ENCODE measurements at regions not wholly inside any gene's neighbourhood (a gene's known extent, or its start where the extent isn't known, plus 50 kb on each side); places are given as distances from the start of the nearest gene placed in this dataset.

DNA sequence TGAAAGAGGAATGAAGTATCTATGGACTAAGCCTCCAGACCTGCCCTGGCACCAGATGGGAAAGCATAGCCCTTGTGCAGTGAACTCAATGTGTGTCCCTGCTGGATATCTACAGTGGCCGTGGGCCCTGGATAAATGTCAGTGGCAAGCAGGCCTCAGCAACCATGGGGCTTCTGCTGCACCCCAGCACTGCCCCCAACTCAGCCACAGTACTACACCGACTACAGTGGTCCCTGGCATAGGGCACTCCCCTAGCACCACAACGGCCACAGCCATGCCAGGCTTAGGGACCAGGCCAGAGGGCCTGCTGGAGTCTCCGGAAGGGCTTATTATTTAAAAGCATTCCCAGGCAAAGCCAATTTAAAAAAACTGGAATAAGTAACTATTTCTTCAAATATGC is 459.1 kb downstream of the SH2D1A start (continued):
- TF ChIP-seq NR2C2 (CRISPR knock-in tag; IDR thresholded peaks at IDR 0.05): no peak
- no peak for TF ChIP-seq NR2C2 (tag; IDR thresholded peaks at IDR 0.05)
- TF ChIP-seq NFYB (IDR thresholded peaks at IDR 0.05; ENCODE audit: extremely low read depth, insufficient read length): no peak

DNA sequence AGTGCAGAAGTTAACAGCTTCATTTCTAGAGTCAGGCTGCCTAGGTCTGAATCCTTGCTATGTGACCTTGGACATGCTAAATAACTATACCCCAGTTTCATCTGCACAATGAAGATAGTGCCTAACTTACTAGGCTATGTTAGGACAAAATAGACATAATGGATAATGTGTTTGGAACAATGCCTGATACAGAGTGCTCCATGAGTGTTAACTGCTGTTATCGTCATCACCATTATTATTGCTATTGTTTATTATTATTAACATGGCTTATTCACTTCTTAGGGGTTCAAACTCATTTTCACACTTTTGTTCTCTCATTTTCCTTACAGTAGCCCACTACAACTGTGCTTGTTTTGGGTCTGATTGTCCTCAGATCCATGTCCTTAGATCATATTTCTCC is 467.7 kb downstream of the SH2D1A start:
- H3K79me2 ChIP-seq (ENCODE audit: control insufficient read depth, insufficient read depth, low read length): no peaks in the 10 kb centered on the region
- WGBS (ENCODE audit: insufficient coverage, low coverage, missing lambda C conversion rate): 22% methylated on average over 1 of the region's 1 CpG
- H3K27ac ChIP-seq (ENCODE audit: extremely low read depth, low read depth, low read length): no peak overlapping the region
- no peaks in the 10 kb centered on the region for H4K20me1 ChIP-seq (replicated peaks; ENCODE audit: control insufficient read depth, insufficient read depth, low read length)
- no peaks in the 10 kb centered on the region for H3K36me3 ChIP-seq (ENCODE audit: control insufficient read depth, insufficient read depth, low read length)
- no peak overlapping the region for H3K9ac ChIP-seq (ENCODE audit: insufficient read depth in 1 of 2, low read depth in 2 of 2, low read length in 2 of 2)
- ChIA-PET POLR2A (interaction anchor here (0.5 kb wide), 1 partner anchor 20 kb away, joined by 3 read pairs; no protein-coding TSS in a partner anchor), CTCF (ENCODE audit: low intra/inter-chr PET ratio) (no interaction called here)
- H3K9me3 ChIP-seq (replicated peaks; ENCODE audit: control insufficient read depth, insufficient read depth, low read depth, low read length): no peaks in the 10 kb centered on the region
- ATAC-seq (peak; percentile 31; the same call in 1 of the 3 replicates), DNase-seq (ENCODE audit: extremely low read depth in 1 of 4, low spot score in 3 of 4) (no peak), FAIRE-seq (no peak)
- intact Hi-C loops (cut with micrococcal nuclease): no loop called here
- peaks cover 0 to 6% of the 10 kb centered on the region in 2 experiments; a peak in 2 of 5 replicates for H3K4me1 ChIP-seq (replicated peaks in 1 of 2; ENCODE audit: control insufficient read depth in 2 of 2, insufficient read depth in 2 of 2, low read length in 2 of 2)
- no TSS peak for BruUV-seq (replicated peaks)
- no peaks in the 10 kb centered on the region for H3K9me1 ChIP-seq (ENCODE audit: control insufficient read depth, insufficient read depth, low read length)
- no peak overlapping the region for H2AFZ ChIP-seq (ENCODE audit: low read depth, low read length)
- in situ Hi-C loops (cut with MboI): no loop called here
- H3K27me3 ChIP-seq (ENCODE audit: control insufficient read depth in 2 of 2, insufficient read depth in 2 of 2, low read length in 2 of 2): no peaks in the 10 kb centered on the region
- H3K4me3 ChIP-seq: no peak overlapping the region
- no peak overlapping the region for H3K4me2 ChIP-seq (ENCODE audit: insufficient read depth, low read length)
- no peak for TF ChIP-seq ZNF140 (CRISPR knock-in tag; IDR thresholded peaks at IDR 0.05)
- TF ChIP-seq, protein P1, sequence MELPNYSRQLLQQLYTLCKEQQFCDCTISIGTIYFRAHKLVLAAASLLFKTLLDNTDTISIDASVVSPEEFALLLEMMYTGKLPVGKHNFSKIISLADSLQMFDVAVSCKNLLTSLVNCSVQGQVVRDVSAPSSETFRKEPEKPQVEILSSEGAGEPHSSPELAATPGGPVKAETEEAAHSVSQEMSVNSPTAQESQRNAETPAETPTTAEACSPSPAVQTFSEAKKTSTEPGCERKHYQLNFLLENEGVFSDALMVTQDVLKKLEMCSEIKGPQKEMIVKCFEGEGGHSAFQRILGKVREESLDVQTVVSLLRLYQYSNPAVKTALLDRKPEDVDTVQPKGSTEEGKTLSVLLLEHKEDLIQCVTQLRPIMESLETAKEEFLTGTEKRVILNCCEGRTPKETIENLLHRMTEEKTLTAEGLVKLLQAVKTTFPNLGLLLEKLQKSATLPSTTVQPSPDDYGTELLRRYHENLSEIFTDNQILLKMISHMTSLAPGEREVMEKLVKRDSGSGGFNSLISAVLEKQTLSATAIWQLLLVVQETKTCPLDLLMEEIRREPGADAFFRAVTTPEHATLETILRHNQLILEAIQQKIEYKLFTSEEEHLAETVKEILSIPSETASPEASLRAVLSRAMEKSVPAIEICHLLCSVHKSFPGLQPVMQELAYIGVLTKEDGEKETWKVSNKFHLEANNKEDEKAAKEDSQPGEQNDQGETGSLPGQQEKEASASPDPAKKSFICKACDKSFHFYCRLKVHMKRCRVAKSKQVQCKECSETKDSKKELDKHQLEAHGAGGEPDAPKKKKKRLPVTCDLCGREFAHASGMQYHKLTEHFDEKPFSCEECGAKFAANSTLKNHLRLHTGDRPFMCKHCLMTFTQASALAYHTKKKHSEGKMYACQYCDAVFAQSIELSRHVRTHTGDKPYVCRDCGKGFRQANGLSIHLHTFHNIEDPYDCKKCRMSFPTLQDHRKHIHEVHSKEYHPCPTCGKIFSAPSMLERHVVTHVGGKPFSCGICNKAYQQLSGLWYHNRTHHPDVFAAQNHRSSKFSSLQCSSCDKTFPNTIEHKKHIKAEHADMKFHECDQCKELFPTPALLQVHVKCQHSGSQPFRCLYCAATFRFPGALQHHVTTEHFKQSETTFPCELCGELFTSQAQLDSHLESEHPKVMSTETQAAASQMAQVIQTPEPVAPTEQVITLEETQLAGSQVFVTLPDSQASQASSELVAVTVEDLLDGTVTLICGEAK (IDR thresholded peaks at IDR 0.05): no peak
- TF ChIP-seq, protein P1 (CRISPR knock-in tag; IDR thresholded peaks at IDR 0.05): no peak
- no peak for TF ChIP-seq SMAD4 (CRISPR knock-in tag; conservative IDR thresholded peaks at IDR 0.05)
- no peak for TF ChIP-seq MYNN (IDR thresholded peaks at IDR 0.05)
- no peak for TF ChIP-seq MYNN (CRISPR knock-in tag; IDR thresholded peaks at IDR 0.05)
- TF ChIP-seq HSF4 (CRISPR knock-in tag; IDR thresholded peaks at IDR 0.05; ENCODE audit: borderline replicate concordance): no peak
- no peak for TF ChIP-seq ZNF507 (tag; conservative IDR thresholded peaks at IDR 0.05)
- TF ChIP-seq RBM34 (IDR thresholded peaks at IDR 0.05; ENCODE audit: borderline replicate concordance, insufficient read depth, low read length): no peak
- TF ChIP-seq ETV6 (IDR thresholded peaks at IDR 0.05; ENCODE audit: borderline replicate concordance in 1 of 2, low read depth in 2 of 2, low read length in 1 of 2): no peak
- TF ChIP-seq ETV6 (CRISPR knock-in tag; IDR thresholded peaks at IDR 0.05; ENCODE audit: borderline replicate concordance): no peak
- no peak for TF ChIP-seq CBX5 (IDR thresholded peaks at IDR 0.05; ENCODE audit: borderline replicate concordance, low read depth)
- TF ChIP-seq ZNF79 (CRISPR knock-in tag; IDR thresholded peaks at IDR 0.05; ENCODE audit: low read depth): no peak

Measured in K562 (cell line).